Psoas muscle (tissue), 7 donors: ENCODE measurements at regions not wholly inside any gene's neighbourhood (a gene's known extent, or its start where the extent isn't known, plus 50 kb on each side); places are given as distances from the start of the nearest gene placed in this dataset.

Experiments used
- ATAC-seq, 4 donors: fragments of 200-7000 bp; cut with Tn5 transposase; one replicate each; pipeline ENCODE4 v1.9.1; 2020; ENCODE audit warnings: moderate library complexity in 3 of 4, mild to moderate bottlenecking in 2 of 4
- DNase-seq, 2 donors: peaks; one replicate each; pipeline ENCODE4 v3.0.0-alpha.2; 2020
- H3K27ac ChIP-seq: fragments of 200-600 bp; one replicate; pipeline ENCODE4 v1.8.0; 2022
- H3K27me3 ChIP-seq, 3 donors: fragments of 200-600 bp in 1 of 3; one replicate each; pipeline versions ENCODE4 v1.6.1 to v1.8.0; 2013 to 2022; ENCODE audit warnings: low read length in 2 of 3, mild to moderate bottlenecking in 2 of 3, moderate library complexity in 1 of 3; ENCODE audit not compliant: insufficient read depth in 3 of 3
- H3K36me3 ChIP-seq, 2 donors: fragments of 200-600 bp in 1 of 2; one replicate each; pipeline versions ENCODE4 v1.6.1 to v1.8.0; 2013 to 2022; ENCODE audit warnings: low read depth in 1 of 2, mild to moderate bottlenecking in 1 of 2, moderate library complexity in 1 of 2; ENCODE audit not compliant: insufficient read depth in 1 of 2
- H3K4me1 ChIP-seq: fragments of 200-600 bp; one replicate; pipeline ENCODE4 v1.8.0; 2022
- H3K4me3 ChIP-seq: fragments of 200-600 bp; one replicate; pipeline ENCODE4 v1.8.0; 2022; ENCODE audit warnings: mild to moderate bottlenecking
- H3K9me3 ChIP-seq: fragments of 200-600 bp; one replicate; pipeline ENCODE4 v1.8.0; 2022
- CTCF ChIP-seq: fragments of 200-600 bp; IDR thresholded peaks from one replicate; pipeline ENCODE4 v1.8.0; 2022; ENCODE audit warnings: antibody characterized with exemption
- WGBS, 3 donors: extraction: QIAGEN DNeasy Blood & Tissue Kit; methylation state at CpG; one replicate each; pipeline versions ENCODE4 v1.1.6 to v1.1.7; 2013; 5-methylcytosine and 5-hydroxymethylcytosine counted together
- intact Hi-C, 2 donors: fragments of 100-400 bp; cut with DNase I; formaldehyde crosslinking; loops; one replicate each; pipeline versions ENCODE4 v1.11.0 to v1.14.2; 2022
- donor health status: healthy with polysubstance abuse.
- donor health status: DM: no; HTN: no; CAD: no; lungs with moderate emphysema.
- donor health status: Bipolar disorder and iron deficiency.
- donor health status: healthy.
- donor health status: DM: yes; HTN: yes; CAD: no.
- donor health status: DM: no; HTN: no; CAD: no.
- donor health status: DM: yes; HTN: yes; CAD: no.

GRCh38 chrX:4118666-4119530 is 405.4 kb upstream of the PRKX start:
- Histone ChIP-seq H3K27ac (no peak overlapping the region), H3K4me3 (no peak overlapping the region), H3K9me3 (no peaks in the 10 kb centered on the region), H3K36me3 (no peaks in the 10 kb centered on the region), H3K4me1 (no peaks in the 10 kb centered on the region), H3K27me3 (no peaks in the 10 kb centered on the region)
- TF ChIP-seq CTCF, result no peak
- WGBS, 3 donors, result 81 to 84% (median 84%) methylated on average over 8 of the region's 8 CpGs
- ATAC-seq (no peak), DNase-seq (no peak)
- intact Hi-C loops, result no loop called here

- Histone ChIP-seq H3K27ac (no peak overlapping the region), H3K36me3 (no peaks in the 10 kb centered on the region), H3K4me1 (no peaks in the 10 kb centered on the region), H3K4me3 (no peak overlapping the region), H3K9me3 (no peaks in the 10 kb centered on the region), H3K27me3 (no peaks in the 10 kb centered on the region)
- intact Hi-C loops, result no loop called here
- 46 to 65% (median 55%) methylated on average over 2 of the region's 2 CpGs for WGBS, 3 donors
- ATAC-seq (no peak), DNase-seq (no peak)
- no peak for TF ChIP-seq CTCF
These were observed 397.5 kb upstream of the PRKX start for GRCh38 chrX:4110964-4111363.

GRCh38 chrX:4094926-4095325 is 381.5 kb upstream of the PRKX start:
- DNase-seq (no peak), ATAC-seq (no peak)
- H3K4me3 ChIP-seq, result no peak overlapping the region
- H3K27me3 ChIP-seq, result no peaks in the 10 kb centered on the region
- intact Hi-C loops, result no loop called here
- TF ChIP-seq CTCF, result no peak
- H3K36me3 ChIP-seq, result no peaks in the 10 kb centered on the region
- H3K4me1 ChIP-seq, result no peaks in the 10 kb centered on the region
- H3K27ac ChIP-seq, result no peak overlapping the region
- H3K9me3 ChIP-seq, result no peaks in the 10 kb centered on the region
- WGBS, 3 donors, result 41 to 54% (median 45%) methylated on average over 6 of the region's 6 CpGs

- H3K4me3 ChIP-seq, result no peak overlapping the region
- H3K4me1 ChIP-seq, result no peaks in the 10 kb centered on the region
- DNase-seq, result no peak
- no peak for ATAC-seq
- intact Hi-C loops, result no loop called here
- WGBS, 3 donors, result 43 to 47% (median 44%) methylated on average over 6 of the region's 6 CpGs
- TF ChIP-seq CTCF, result no peak
- H3K36me3 ChIP-seq, result no peaks in the 10 kb centered on the region
- no peaks in the 10 kb centered on the region for H3K9me3 ChIP-seq
- no peaks in the 10 kb centered on the region for H3K27me3 ChIP-seq
- no peak overlapping the region for H3K27ac ChIP-seq
These were observed 377.8 kb upstream of the PRKX start for GRCh38 chrX:4091046-4091760.
